Mucosa of stomach (tissue), 1 donor: ENCODE measurements at regions not wholly inside any gene's neighbourhood (a gene's known extent, or its start where the extent isn't known, plus 50 kb on each side); places are given as distances from the start of the nearest gene placed in this dataset.

Experiments used
- H3K27me3 ChIP-seq: one replicate; pipeline ENCODE4 v1.7.0; 2013; ENCODE audit warnings: mild to moderate bottlenecking, low read length; ENCODE audit not compliant: control insufficient read depth, insufficient read depth
- H3K36me3 ChIP-seq: one replicate; pipeline ENCODE4 v1.7.0; 2013; ENCODE audit warnings: low read length; ENCODE audit not compliant: control insufficient read depth, insufficient read depth
- H3K4me1 ChIP-seq: one replicate; pipeline ENCODE4 v1.7.0; 2013; ENCODE audit warnings: mild to moderate bottlenecking, low read length; ENCODE audit not compliant: control insufficient read depth, insufficient read depth
- H3K4me3 ChIP-seq: one replicate; pipeline ENCODE4 v1.7.0; 2013; ENCODE audit warnings: low read length
- H3K9ac ChIP-seq: one replicate; pipeline ENCODE4 v1.7.0; 2013; ENCODE audit warnings: mild to moderate bottlenecking, low read length, moderate library complexity
- H3K9me3 ChIP-seq: one replicate; pipeline ENCODE4 v1.7.0; 2013; ENCODE audit warnings: mild to moderate bottlenecking, low read length, moderate library complexity; ENCODE audit not compliant: control insufficient read depth
- donor health status: Pancreatic carcinoma.

DNA sequence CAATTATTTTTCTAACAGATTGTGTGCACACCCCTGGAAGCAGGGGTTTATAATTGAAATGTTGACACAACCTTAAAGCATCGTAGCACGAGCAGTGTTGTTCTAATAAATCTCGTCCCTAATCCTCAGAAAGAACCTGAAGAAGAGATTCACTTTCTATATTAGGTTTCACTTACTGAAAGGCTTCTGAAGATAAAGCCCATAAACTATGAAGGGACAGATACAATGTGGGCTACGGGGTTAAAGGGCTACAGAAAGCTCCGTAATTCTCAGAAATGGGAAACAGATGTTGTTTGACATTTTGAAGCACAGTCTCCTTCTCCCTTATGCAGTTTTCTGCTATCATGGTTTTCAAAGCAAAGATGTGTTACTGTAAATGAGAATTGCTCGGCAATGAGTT is 479.6 kb downstream of the GATA3 start:
- H3K36me3 ChIP-seq: no peaks in the 10 kb centered on the region
- no peaks in the 10 kb centered on the region for H3K4me1 ChIP-seq
- no peaks in the 10 kb centered on the region for H3K9me3 ChIP-seq
- H3K27me3 ChIP-seq: no peaks in the 10 kb centered on the region
- no peak overlapping the region for H3K4me3 ChIP-seq
- H3K9ac ChIP-seq: no peak overlapping the region

- Histone ChIP-seq H3K4me1 (no peaks in the 10 kb centered on the region), H3K4me3 (no peak overlapping the region), H3K9me3 (no peaks in the 10 kb centered on the region), H3K36me3 (no peaks in the 10 kb centered on the region), H3K27me3 (no peaks in the 10 kb centered on the region), H3K9ac (no peak overlapping the region)
These were observed 480.4 kb downstream of the GATA3 start for GRCh38 chr10:8534891-8535290.

DNA sequence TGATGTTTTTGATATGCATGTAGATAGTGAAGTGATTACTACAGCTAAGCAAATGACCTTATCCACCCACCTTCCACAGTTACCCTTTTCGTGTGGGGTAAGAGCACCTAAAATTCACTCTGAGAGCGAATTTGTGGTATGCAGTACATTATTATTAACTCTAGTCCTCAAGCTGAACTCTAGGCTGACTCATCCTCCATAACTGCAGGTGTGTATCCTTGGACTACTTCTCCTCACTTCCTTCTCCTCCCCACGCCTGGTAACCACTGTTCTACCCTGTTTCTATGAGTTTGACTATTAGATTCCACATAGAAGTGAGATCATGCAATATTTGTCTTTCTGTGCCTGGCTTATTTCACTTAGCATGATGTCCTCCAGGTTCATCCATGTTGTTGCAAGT is 484.6 kb downstream of the GATA3 start:
- Histone ChIP-seq H3K27me3 (no peaks in the 10 kb centered on the region), H3K36me3 (no peaks in the 10 kb centered on the region), H3K9me3 (no peaks in the 10 kb centered on the region), H3K4me3 (no peak overlapping the region), H3K4me1 (no peaks in the 10 kb centered on the region), H3K9ac (no peak overlapping the region)

- Histone ChIP-seq H3K4me1 (no peaks in the 10 kb centered on the region), H3K27me3 (no peaks in the 10 kb centered on the region), H3K9me3 (no peaks in the 10 kb centered on the region), H3K4me3 (no peak overlapping the region), H3K9ac (no peak overlapping the region), H3K36me3 (no peaks in the 10 kb centered on the region)
These were observed 489.0 kb downstream of the GATA3 start for GRCh38 chr10:8543361-8544056.

GRCh38 chr10:8544057-8544380 is 489.5 kb downstream of the GATA3 start:
- no peak overlapping the region for H3K4me3 ChIP-seq
- H3K9ac ChIP-seq: no peak overlapping the region
- no peaks in the 10 kb centered on the region for H3K4me1 ChIP-seq
- no peaks in the 10 kb centered on the region for H3K36me3 ChIP-seq
- H3K27me3 ChIP-seq: no peaks in the 10 kb centered on the region
- no peaks in the 10 kb centered on the region for H3K9me3 ChIP-seq

DNA sequence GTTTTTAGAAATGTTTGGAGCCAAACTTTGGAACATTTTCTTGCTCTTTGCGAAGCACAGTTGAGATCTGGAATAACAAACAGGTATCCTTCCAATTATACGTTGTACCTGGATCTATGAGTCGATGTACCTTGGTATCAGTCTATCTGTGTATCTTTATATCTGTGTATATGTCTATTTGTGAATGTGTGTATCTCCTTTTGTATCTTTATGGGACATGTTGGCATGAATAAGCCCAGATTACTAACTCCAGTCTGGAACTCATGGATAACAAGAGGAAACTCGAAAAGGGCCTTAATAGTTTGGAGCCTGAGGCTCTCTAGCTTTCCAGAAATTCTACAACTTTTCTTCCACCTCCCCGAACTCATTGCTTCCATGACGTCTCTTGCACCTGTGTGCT is 490.0 kb downstream of the GATA3 start:
- Histone ChIP-seq H3K4me1 (no peaks in the 10 kb centered on the region), H3K9ac (no peak overlapping the region), H3K9me3 (no peaks in the 10 kb centered on the region), H3K27me3 (no peaks in the 10 kb centered on the region), H3K36me3 (no peaks in the 10 kb centered on the region), H3K4me3 (no peak overlapping the region)

GRCh38 chr10:8554574-8554973 is 500.1 kb downstream of the GATA3 start:
- H3K4me1 ChIP-seq: no peaks in the 10 kb centered on the region
- no peaks in the 10 kb centered on the region for H3K9me3 ChIP-seq
- no peak overlapping the region for H3K9ac ChIP-seq
- H3K36me3 ChIP-seq: no peaks in the 10 kb centered on the region
- no peaks in the 10 kb centered on the region for H3K27me3 ChIP-seq
- no peak overlapping the region for H3K4me3 ChIP-seq

- Histone ChIP-seq H3K9ac (no peak overlapping the region), H3K36me3 (no peaks in the 10 kb centered on the region), H3K4me1 (no peaks in the 10 kb centered on the region), H3K4me3 (no peak overlapping the region), H3K9me3 (no peaks in the 10 kb centered on the region), H3K27me3 (no peaks in the 10 kb centered on the region)
These were observed 501.8 kb downstream of the GATA3 start for GRCh38 chr10:8556321-8556720.

DNA sequence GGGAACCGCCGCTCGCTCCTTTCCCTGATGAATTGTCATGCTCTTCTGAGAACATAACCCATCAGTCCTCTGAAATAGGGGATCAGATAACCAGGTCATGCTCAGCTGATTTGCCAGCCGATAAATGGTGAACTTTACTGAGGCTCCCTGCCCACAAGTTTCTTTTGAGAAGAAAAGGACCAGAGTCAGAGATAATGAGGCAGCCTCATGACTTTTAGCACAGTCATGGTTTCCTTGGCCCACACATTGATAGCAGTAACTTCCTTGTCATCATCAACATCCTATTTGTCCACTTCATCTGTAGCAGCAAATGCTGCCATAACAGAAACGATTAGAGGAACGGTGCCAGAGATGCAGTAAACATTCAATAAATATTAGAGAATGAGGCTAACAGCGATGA is 509.0 kb downstream of the GATA3 start:
- Histone ChIP-seq H3K36me3 (no peaks in the 10 kb centered on the region), H3K9me3 (no peaks in the 10 kb centered on the region), H3K27me3 (no peaks in the 10 kb centered on the region), H3K4me1 (no peaks in the 10 kb centered on the region), H3K4me3 (no peak overlapping the region), H3K9ac (no peak overlapping the region)

DNA sequence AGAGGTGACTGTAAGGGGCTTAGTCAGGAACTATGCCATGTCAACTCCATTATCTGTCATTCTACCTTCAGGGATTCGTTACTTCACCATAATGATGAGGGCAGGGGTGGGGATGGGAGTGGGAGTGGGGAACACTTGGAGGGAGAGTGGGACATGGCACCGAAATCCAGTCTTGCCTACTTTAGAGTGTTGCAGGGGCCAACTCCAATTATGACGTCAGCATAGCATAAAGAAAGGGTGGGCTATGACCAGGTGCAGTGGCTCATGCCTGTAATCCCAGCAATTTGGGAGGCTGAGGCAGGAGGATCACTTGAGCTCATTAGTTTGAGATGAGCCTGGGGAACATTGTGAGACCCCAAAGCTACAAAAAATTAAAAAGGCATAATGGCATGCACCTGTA is 512.2 kb downstream of the GATA3 start:
- no peak overlapping the region for H3K9ac ChIP-seq
- no peaks in the 10 kb centered on the region for H3K4me1 ChIP-seq

GRCh38 chr10:8568401-8568800 is 513.9 kb downstream of the GATA3 start:
- no peak overlapping the region for H3K4me3 ChIP-seq
- no peaks in the 10 kb centered on the region for H3K27me3 ChIP-seq
- H3K9ac ChIP-seq: no peak overlapping the region
- H3K4me1 ChIP-seq: no peaks in the 10 kb centered on the region
- H3K9me3 ChIP-seq: no peaks in the 10 kb centered on the region
- no peaks in the 10 kb centered on the region for H3K36me3 ChIP-seq

More for the DNA sequence above, 512.2 kb downstream of the GATA3 start:
- no peaks in the 10 kb centered on the region for H3K36me3 ChIP-seq
- H3K27me3 ChIP-seq: no peaks in the 10 kb centered on the region
- H3K4me3 ChIP-seq: no peak overlapping the region
- no peaks in the 10 kb centered on the region for H3K9me3 ChIP-seq

DNA sequence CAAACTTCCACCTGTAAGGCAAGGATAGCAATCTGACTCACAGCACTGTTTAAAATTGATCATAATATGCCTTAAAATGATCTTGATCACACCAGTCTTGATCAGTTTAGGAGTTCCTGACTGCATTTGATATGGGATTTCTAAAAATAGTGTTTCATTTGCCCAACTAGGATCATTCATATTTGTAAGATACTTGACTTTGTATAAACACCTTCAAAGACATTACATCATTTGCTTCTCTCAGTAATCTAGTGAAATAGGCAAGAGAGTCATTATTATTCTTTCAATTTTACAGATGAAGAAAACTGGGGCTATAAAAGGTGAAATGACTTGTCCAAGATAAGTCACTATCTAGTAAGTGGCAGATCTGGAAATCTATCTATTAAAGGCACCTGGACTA is 521.1 kb downstream of the GATA3 start:
- no peaks in the 10 kb centered on the region for H3K9me3 ChIP-seq
- H3K36me3 ChIP-seq: no peaks in the 10 kb centered on the region
- no peak overlapping the region for H3K4me3 ChIP-seq
- H3K4me1 ChIP-seq: no peaks in the 10 kb centered on the region
- H3K9ac ChIP-seq: no peak overlapping the region
- no peaks in the 10 kb centered on the region for H3K27me3 ChIP-seq

DNA sequence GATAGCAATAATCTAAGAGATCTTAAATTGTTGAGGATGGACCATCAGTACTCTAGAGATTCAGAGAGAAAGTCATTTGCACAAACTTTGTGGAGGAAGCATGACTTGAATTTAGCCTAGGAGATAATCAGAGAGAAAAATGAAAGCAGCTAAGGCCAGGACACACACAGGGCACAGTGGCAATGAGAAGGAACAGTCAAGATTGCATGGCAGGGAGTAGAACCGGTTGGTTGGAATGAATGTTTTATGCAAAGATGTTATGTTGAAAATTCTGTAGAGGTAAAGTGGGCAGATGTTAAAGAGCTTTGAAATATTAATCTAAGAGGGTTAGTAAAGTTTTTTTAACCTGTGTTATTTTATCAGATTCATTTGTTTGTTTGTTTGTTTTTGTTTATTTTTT is 521.8 kb downstream of the GATA3 start:
- Histone ChIP-seq H3K4me1 (no peaks in the 10 kb centered on the region), H3K9ac (no peak overlapping the region), H3K27me3 (no peaks in the 10 kb centered on the region), H3K36me3 (no peaks in the 10 kb centered on the region), H3K9me3 (no peaks in the 10 kb centered on the region), H3K4me3 (no peak overlapping the region)
